ENCODE measurements at regions not wholly inside any gene's neighbourhood (a gene's known extent, or its start where the extent isn't known, plus 50 kb on each side); places are given as distances from the start of the nearest gene placed in this dataset.

DNA sequence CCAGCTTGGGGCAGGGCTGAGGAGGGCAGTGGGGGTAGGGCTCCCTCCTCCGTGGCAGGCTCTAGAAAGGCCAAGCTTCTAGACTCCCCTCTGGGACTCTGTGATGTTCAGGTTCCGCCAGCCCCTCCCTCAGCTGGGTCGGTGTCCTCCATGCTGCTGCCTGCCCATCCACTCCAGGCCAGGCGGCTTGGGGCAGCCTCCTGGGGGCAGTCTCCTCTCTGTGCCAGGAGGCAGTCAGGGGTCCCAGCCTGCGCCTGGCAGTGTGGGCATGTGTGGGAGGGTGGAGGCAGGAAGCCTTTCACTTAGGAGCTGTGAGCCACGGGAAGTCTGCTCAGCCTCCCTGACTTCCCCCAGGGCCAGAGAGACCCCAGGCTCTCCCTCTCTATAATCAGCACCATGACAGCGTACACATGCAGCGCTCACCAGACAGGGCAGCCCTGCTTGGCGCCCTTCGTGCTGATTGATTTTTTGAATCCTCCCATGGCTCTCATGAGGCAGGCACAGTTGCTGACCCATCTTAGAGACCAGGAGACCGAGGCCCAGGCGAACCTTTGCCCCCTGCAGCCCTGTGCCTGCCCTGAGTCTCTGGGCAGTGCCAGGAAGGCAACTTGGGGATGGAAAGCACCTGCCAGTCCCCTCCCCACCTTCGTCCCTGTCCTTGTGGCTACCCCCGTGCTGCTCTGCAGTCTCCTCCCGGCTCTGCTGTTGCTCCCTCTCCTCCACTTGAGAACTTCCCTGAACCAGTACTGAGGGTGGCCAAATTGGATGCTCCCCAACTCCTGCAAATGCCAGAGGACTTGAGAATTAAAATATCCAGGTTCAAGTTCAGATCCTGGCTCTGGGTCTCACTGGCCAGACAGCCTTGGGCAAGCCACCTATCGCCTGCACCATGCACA lies 234.7 kb upstream of the GSE1 start:
- Mint-ChIP-seq H3K36me3 (ENCODE audit: low read depth, unreplicated experiment) (peaks cover 3% of the 10 kb centered on the region), H3K9me3 (ENCODE audit: unreplicated experiment) (no peaks in the 10 kb centered on the region), H3K4me3 (ENCODE audit: unreplicated experiment) (no peak overlapping the region), H3K27me3 (ENCODE audit: low read depth, unreplicated experiment) (peaks cover 19% of the 10 kb centered on the region), H3K4me1 (ENCODE audit: low read depth, unreplicated experiment) (peaks cover 13% of the 10 kb centered on the region), H3K27ac (ENCODE audit: unreplicated experiment) (no peak overlapping the region)
- Histone ChIP-seq H3K27me3 (ENCODE audit: insufficient read depth, low read length) (no peaks in the 10 kb centered on the region), H3K4me2 (ENCODE audit: low read length) (no peak overlapping the region), H3K79me2 (ENCODE audit: insufficient read depth, low read length) (peaks cover 3% of the 10 kb centered on the region), H3K4me3 (ENCODE audit: insufficient read depth, low read depth, low read length) (no peak overlapping the region), H3K9ac (ENCODE audit: low read length) (no peak overlapping the region), H3K27ac (ENCODE audit: low read depth, low read length) (no peak overlapping the region), H4K20me1 (ENCODE audit: insufficient read depth, low read length) (peaks cover 68% of the 10 kb centered on the region), H2AFZ (ENCODE audit: low read depth, low read length) (no peak overlapping the region), H3K4me1 (ENCODE audit: insufficient read depth, low read length) (peaks cover 35% of the 10 kb centered on the region), H3K36me3 (ENCODE audit: insufficient read depth, low read length) (no peaks in the 10 kb centered on the region), H3K9me3 (ENCODE audit: insufficient read depth, low read depth, low read length) (no peaks in the 10 kb centered on the region)
- TF ChIP-seq, protein P1, sequence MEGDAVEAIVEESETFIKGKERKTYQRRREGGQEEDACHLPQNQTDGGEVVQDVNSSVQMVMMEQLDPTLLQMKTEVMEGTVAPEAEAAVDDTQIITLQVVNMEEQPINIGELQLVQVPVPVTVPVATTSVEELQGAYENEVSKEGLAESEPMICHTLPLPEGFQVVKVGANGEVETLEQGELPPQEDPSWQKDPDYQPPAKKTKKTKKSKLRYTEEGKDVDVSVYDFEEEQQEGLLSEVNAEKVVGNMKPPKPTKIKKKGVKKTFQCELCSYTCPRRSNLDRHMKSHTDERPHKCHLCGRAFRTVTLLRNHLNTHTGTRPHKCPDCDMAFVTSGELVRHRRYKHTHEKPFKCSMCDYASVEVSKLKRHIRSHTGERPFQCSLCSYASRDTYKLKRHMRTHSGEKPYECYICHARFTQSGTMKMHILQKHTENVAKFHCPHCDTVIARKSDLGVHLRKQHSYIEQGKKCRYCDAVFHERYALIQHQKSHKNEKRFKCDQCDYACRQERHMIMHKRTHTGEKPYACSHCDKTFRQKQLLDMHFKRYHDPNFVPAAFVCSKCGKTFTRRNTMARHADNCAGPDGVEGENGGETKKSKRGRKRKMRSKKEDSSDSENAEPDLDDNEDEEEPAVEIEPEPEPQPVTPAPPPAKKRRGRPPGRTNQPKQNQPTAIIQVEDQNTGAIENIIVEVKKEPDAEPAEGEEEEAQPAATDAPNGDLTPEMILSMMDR (IDR thresholded peaks at IDR 0.05; ENCODE audit: insufficient read depth, low read depth, low read length) = no peak
- TF ChIP-seq EZH2 (IDR thresholded peaks at IDR 0.05; ENCODE audit: insufficient read depth, low read length) = no peak
- DNase-seq (ENCODE audit: low read depth) (no peak), FAIRE-seq (no peak)

DNA sequence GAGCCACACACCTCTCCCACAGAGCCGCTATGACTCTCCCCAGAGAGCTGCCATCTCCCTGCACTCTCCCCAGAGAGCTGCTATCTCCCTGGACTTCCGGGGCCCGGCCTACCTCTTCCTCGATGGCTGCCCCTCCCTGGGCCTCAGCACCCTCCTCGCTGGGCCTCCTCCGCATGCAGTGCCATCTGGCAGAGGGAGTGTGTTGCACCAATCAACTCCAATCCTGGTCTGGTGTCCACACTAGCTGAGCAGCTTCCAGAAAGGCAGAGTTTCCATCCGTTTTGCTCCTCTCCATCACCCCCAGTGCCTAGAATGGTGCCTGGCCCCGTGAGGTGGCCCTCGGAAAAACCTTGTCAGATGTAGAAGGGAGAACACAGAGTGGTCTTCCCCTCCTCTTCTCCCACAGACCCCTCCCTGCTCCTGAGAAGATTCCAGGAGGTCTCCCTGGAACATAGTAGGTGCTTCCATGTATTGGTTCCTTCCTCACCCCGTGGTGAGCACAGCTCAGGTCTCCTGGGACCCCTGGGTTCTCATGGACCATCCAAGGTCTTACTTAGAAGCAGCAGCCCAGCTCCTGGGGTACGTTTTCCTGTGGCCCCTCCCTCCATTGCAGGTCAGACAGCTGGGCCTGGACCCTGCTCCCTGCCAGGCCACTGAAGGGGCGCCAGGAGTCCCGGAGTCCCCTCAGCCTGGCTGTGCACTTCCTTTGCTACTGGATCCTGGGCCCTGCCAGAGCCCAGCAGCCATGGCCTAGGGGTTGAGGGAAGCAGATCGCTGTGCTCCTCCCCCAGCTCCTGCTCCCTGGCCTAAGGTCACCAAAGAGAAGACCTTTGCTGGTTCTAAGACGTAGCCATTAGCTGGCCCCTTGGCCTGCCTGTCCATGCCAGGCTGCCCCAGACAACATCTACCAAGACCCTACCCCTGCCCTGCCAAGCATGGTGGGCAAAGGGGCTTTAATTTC lies 233.8 kb upstream of the GSE1 start:
- Mint-ChIP-seq H3K4me3 (ENCODE audit: unreplicated experiment) (no peak overlapping the region), H3K9me3 (ENCODE audit: unreplicated experiment) (no peaks in the 10 kb centered on the region), H3K27me3 (ENCODE audit: low read depth, unreplicated experiment) (peaks cover 19% of the 10 kb centered on the region), H3K36me3 (ENCODE audit: low read depth, unreplicated experiment) (peaks cover 3% of the 10 kb centered on the region), H3K27ac (ENCODE audit: unreplicated experiment) (no peak overlapping the region), H3K4me1 (ENCODE audit: low read depth, unreplicated experiment) (peaks cover 17% of the 10 kb centered on the region)
- FAIRE-seq (no peak), DNase-seq (ENCODE audit: low read depth) (no peak)
- Histone ChIP-seq H3K9me3 (ENCODE audit: insufficient read depth, low read depth, low read length) (no peaks in the 10 kb centered on the region), H2AFZ (ENCODE audit: low read depth, low read length) (no peak overlapping the region), H3K4me2 (ENCODE audit: low read length) (no peak overlapping the region), H3K9ac (ENCODE audit: low read length) (no peak overlapping the region), H4K20me1 (ENCODE audit: insufficient read depth, low read length) (peaks cover 68% of the 10 kb centered on the region), H3K27ac (ENCODE audit: low read depth, low read length) (no peak overlapping the region), H3K4me1 (ENCODE audit: insufficient read depth, low read length) (peaks cover 35% of the 10 kb centered on the region), H3K4me3 (ENCODE audit: insufficient read depth, low read depth, low read length) (no peak overlapping the region), H3K27me3 (ENCODE audit: insufficient read depth, low read length) (no peaks in the 10 kb centered on the region), H3K36me3 (ENCODE audit: insufficient read depth, low read length) (no peaks in the 10 kb centered on the region), H3K79me2 (ENCODE audit: insufficient read depth, low read length) (no peaks in the 10 kb centered on the region)
- TF ChIP-seq, protein P1 (IDR thresholded peaks at IDR 0.05; ENCODE audit: insufficient read depth, low read depth, low read length) = no peak
- no peak for TF ChIP-seq EZH2 (IDR thresholded peaks at IDR 0.05; ENCODE audit: insufficient read depth, low read length)
